ENCODE measurements at regions not wholly inside any gene's neighbourhood (a gene's known extent, or its start where the extent isn't known, plus 50 kb on each side); places are given as distances from the start of the nearest gene placed in this dataset.

DNA sequence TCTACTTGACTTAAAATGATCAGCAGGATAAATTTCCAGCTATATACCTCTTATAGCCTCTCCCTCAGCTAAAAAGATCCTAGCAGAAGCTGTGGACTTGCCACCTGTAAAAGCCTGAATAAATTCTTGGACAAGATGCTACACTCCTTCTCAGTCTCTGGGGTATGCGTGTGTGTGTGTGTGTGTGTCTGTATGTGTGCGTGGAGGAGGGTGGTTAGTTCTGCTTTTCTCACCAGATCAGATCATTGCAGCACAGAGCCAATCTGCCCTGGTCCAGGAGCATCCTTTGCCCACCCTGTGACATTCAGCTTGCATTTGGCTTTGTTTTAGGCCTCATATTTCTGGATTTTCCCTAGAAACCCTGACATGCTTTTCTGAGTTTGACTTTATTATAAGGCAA, 438.3 kb downstream of the RFC3 start:
- DNase-seq, result no peak

DNA sequence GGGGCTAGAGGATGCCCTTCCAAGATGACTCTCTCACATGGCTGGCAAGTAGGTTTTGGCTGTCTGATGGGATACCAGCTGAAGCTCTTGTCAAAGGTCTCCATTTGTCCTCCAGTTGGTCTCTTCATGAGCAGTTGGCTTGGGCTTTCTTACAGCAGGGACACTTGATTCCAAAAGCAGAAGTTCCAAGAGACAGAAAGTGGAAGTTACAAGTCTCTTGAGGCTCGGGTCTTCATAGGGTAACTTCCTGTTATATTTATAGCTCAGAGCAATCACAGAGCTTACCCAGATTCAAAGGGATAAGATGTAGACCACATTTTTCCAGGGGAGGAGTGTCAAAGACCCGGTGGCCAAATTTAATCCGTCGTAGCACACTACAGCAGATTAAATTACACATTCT, 440.0 kb downstream of the RFC3 start:
- no peak for DNase-seq

DNA sequence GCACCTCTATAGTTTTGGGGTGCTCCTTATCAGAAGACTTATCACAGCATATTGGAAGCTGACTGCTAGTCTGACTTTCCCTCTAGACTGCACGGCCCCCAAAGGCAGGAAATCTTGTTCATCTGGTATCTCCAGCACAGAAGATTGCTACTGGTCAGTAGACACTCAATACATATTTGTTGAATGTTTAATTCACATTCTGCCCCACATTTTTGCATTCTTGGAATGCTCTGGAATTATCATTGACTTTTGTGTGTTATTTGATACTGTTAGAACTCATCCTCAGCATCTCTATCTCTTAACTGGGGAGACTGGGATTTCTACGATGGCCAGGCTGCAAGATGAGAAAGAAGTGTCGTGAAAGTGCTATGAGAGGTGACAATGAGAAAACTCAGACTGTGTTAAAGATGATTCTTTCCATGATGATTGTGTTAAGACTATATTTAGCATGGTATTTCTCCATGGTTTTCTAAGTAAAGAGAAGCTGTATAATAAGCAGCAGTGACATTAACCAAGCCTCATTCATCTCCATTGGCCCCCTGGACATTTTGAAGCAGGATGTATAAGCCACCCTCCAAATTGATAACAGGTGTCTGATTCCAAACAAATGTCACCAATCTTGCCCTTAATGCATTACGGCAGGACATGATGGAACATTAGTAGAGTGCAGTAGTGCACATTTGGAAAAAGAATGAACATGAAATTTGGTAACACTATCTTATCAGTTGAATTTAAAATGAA, 440.9 kb downstream of the RFC3 start:
- DNase-seq, result no peak

DNA sequence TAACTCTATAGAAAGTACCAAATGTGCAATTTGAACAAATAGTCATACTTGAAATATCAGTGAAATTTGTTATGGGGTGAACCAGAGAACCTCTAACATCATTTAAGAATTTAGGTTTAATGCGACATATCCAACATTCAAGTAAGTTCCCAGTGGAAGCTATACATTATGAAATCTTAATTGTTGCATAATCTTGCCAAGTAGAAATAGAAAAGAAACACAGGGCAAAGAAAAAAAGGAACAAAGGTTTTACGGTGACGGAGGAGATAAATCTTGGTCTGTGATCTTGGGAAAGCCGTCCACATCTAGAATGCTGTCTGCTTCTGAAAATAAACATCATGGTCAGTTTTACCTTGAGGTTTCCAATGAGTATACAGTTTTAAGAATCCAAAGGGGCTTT, 445.7 kb downstream of the RFC3 start:
- DNase-seq, result no peak

DNA sequence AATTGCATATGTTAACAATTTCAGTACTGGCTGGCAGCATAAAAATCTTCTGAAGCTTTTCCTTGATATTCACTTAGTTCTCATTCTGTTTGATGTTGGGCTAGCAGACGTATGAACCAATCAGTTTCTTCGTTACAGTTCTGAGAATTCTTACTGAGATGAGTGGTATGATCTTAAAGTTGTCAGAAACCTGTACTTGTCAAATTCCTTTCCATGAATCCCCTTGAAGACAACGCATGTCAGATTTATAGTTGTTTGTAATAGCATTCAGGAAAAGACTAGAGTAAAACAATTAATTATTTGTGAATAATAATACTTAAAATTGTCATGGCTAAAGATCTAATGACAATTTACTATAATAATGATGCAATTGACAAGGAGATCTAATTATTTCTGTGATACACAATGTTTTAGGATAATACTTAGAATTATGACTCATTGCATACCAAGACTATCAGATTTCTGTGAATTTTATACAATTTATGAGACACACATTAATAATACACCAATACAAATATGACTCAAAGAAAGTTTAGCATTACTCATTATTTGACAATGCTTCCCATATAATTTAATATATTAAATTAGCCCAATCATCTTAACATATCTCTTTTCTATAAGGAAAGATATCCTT, 447.2 kb downstream of the RFC3 start:
- no peak for DNase-seq

DNA sequence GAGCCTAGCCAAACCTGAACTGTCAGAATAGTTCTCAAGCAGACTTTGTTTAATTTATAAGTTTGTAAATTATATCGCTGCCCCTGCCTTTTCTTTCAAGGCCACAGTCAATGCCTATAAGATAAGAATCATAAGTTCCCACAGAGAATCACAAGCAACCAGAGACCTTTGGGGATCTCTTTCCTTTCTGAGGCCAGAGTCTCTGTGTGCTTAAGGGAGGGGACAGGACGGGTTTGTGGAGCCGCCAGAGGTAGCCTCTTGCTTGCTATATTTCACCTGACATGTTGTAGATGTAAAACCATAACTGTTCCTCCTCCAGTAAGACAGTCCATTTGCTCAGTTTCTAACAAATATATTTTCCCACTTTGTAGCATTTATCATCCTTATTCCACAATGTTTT, 458.8 kb downstream of the RFC3 start:
- DNase-seq, result no peak

DNA sequence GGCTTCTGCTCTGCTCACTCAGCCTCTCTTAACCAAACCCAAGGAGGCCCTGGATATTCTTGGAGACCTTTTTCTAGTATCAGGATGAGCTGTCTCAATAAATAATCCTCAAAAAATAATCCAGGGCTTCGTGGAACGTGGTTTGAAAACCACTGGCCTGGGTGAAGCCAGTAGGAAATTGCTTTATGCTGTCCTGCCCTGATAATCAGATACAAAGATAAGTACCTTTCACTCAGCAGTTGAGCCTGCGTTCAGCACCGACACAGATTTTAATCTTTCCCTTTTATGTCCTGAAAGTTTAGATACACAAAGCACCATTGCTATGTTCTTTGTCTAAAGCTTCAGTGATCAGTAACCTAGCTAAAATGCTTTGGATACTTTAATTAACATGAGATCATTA, 460.0 kb downstream of the RFC3 start:
- no peak for DNase-seq

DNA sequence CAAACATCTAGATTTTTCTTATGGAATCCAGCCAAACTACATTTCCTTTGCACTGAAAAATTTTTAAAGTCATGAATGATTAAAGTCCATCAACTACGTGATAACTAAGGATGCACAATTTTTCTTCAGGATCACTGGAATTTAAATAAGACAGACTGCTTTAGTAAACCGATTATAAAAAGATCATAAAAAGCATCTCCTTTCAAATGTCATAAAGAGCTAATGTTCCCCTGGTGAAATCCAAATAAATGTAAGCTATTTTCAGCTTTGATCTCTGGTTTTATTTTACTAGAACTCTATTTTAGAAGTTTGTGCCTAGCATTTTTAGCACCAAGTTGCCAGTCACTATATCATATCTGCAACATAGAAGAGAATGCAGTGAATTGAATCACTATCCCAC, 460.8 kb downstream of the RFC3 start:
- no peak for DNase-seq

DNA sequence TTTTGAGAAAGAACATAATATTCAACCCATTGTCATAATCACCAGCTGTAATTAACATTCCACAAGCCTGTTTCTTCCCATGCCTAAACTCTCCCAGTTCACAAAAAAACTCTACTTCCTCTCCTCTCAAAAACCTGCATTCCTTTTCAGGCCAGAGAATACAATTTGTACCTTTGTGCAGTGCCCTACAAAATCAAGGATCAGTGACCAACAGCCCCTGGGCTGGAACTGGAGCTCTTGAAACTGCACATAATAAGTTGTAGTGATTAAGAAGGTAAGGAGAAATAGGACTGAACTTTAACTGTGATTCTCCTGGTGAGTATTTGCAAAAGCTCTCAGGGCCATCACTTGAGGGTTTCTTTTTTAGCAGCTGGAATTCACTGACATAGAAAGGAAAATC, 472.7 kb downstream of the RFC3 start:
- no peak for DNase-seq

DNA sequence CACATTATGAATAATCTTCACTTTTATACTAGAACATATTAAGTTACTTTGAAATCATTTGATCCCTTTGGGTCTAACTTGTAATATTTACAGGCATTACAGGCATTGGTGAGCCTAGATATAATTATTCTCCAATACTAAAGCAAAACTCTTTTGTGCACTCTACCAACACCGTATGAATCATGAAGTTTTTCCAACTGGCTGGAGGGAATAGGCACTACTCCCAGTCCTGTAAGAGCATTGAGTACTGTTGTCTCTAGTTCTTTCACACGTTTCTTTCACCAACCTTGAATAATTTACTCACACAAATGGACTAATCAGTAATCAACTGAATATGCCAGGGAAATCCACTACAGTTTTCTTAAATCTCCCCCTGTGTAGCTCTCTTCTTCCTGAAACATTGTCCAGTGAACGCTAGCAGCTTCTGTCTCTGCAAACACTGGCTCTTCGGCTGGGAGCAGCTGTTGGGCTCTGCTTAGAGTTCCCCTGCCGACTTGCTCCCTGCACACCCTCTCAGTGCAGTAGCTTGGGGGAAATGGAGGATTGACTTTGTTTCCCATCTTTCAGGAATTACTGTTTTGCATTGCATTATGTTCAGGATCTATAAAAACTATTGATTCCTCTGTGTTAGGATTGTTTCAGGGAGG, 476.7 kb downstream of the RFC3 start:
- DNase-seq, result no peak

DNA sequence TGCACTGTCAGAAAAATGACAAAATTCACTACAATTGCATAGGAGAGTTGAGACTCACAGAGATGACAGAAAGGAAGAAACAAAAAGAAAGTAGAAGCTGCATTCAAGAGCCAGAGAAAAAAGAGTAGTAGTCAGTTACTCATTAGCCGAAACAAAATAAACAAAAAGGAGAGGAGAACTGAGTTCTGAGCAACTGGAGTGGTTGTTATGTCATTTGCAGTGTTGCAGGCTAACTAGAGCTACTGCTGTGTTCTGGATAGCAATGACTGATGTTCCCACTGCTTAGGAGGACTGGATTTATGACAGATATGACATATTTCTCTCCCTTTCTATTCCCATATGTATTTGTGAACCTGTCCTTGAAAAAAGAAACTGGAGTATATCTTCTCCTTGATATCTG, 482.6 kb downstream of the RFC3 start:
- no peak for DNase-seq

DNA sequence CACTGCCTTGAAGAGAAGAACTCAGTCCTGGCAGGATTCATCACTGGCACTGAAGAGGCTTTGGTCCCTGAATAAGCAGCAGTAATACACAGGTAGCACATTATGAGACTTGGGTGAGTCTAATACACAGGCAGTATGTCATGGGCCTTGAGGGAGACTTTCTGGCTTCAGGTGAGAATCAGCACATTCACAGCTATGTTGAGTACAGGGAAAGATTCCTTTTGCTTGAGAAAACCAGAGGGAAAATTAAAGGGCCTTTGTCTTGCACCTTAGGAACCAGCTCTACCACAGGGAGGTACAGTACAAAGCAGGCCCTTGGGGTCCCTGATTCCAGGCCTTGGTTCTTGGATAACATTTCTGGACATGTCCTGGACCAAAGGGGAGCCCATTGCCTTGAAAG, 484.6 kb downstream of the RFC3 start:
- no peak for DNase-seq

DNA sequence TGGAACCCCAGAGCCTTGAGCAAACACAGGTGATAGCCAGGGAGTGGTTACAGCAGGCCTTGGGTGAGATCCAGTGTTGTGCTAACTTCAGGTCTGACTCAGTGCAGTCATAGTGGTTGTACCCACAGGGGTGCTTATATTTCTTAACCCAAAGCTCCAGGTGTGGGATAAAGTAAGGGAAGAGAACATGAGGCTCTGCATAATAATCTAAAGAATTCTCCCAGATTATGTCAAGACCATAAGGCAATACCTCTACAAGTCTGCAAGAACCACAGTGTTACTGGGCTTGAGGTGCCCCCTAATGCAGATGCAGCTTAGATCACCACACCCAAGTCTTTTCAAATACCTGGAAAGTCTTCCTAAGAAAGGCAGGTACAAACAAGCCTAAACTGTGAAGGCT, 485.4 kb downstream of the RFC3 start:
- no peak for DNase-seq

DNA sequence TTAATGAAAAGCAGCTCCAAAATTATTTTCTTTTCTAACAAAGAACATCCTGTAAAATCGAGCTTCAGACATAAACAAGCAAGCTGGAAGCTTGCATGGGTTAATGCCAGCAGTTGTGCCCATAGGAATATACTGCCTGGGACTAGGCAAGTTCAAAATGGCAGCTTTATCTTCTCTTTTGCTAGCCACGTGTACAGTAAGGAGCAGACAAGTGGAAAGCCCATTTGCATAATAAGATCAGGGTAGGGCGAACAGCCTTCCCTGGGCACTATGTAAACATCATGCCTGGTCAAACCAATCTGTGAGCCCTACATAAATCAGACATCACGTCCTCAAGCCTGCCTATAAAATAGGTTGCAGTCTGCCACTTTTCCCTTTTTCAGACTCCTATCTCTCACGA, 489.7 kb downstream of the RFC3 start:
- no peak for DNase-seq

DNA sequence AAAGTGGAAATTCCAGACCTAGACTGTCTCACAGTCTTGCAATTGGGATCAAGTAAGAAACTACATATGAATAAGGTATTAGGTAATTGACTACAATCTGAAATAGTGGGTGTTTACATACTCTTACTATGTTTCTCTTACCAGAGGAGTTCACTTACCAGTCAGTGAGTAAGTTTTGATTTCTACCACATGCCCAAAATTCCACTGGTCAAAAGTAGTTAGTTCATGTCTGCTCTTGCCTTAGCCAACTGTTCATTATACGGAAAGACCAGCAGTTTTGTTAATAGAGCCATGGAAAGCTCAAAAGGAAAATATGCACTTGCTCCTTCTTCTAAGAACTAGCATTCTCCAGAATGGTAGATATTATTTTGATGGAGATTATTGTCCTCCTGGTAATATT, 490.8 kb downstream of the RFC3 start:
- DNase-seq, result no peak

DNA sequence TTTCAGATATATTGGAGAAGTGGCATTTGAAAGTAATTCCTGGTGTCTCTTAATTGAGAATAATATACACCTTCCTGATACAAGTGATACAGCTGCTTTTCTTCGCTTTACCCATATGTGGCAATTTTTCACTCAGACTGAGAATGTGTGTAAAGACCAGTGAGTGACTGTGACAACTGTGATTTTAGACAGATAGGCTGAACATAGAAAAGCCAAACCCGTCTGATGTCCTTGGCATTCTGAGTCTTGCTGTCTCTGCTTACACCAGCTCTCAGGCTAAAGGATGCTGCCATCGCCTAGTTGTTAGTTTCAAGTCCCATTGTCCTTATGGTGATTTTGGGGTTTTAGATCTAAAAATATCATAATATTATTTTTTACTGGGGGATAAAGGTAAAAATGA, 492.6 kb downstream of the RFC3 start:
- no peak for DNase-seq

DNA sequence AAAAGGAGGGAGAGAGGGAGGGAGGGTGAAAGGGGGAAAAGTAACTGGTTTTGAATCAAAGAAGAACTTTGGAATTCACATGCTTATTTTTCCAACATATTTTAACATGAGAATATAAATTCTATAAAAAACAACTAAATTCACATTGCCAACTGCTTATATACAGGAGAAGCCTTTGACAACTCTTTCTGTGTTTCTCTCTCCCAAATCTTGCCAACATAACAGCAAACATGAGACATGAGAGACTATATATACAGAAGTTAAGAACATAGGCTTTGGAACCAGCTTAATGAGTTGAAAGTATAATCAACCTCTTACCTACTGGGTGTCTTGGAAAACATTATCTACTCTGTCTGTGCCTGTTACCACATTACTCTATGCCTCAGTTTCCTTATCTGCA, 493.3 kb downstream of the RFC3 start:
- DNase-seq, result no peak

DNA sequence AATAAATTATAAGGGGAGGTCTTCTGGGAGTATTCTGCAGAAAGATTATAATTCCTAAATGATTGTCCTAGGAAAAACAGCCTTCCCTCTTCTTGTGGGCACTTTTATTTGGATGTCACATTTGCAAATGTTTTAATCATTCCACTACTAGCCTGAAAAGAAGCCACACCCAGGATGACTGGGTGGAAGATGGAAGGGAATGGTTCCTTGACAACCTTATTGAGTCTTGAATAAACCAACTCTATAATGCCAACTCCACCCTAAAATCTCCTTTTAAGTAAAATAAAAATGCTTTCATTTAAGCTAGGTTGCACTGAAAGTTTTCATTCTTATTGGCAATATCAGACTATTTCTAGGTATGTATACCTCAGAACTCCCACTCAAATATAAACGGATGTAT, 494.6 kb downstream of the RFC3 start:
- DNase-seq, result no peak

DNA sequence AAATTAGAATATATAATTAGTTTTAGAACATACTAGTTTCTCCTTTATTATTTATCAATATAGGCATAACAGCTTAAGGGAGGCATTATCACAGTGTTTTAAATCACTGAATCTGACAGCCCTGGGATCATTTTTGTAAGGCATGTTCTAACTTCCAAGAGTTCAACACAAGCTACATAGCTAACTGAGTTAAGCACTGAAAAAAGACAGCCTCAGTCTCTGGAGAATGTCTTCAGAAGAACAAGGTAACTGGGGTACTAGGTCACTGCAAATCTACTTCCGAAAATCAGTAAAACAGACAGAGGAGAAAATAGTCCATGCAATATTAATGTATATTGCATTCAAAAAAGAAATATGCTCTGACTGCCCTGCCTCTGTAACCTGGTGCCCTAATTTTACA, 502.1 kb downstream of the RFC3 start:
- DNase-seq, result no peak

DNA sequence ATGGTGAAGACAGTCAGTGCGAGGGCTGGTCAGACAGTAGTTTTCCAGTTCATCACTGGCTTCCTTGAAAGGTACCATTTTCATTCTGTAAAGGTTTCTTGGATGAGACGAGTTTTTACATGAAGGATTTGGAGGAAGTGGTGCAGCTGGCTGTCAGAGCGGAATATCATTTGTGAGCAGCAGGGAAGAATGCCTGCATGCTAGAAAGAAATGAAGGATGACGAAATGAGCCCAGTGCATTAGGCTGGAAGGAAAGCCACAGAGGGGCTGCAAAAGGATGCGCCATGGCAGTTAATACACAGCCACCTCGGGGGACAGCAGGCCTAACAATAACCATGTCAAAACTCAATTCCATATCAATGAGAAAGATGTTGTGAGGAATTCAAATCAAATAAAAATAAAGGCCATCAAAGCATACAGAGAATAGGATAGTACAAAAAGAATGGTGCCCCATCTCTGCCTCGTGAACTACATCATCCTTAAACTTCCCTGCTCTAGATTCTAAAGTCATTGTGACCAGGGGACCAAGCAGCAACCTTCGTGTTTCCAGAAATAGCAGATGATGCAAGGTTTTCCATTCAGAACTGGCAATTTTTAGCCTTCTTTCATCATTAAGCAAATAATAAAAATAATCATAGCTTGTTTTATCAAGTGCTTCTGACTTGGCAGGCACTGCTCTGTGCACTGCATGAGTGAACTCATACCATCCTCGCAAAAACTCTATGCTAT, 504.2 kb downstream of the RFC3 start:
- no peak for DNase-seq

DNA sequence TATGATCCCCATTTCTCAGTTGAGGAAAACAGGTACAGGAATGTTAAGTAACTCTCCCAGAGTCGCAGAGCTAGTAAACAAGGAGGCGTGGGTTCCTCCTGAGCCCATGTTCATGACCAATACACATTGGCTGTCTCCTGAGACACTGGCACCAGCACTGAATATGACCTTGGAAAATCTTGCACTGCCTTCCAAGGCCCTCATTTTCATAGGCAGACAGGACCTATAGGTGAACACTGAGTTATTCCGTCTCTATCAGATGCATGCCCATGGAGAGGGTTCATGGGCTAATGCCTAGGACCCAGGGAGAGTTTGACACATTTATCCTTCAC, 504.8 kb downstream of the RFC3 start:
- no peak for DNase-seq

DNA sequence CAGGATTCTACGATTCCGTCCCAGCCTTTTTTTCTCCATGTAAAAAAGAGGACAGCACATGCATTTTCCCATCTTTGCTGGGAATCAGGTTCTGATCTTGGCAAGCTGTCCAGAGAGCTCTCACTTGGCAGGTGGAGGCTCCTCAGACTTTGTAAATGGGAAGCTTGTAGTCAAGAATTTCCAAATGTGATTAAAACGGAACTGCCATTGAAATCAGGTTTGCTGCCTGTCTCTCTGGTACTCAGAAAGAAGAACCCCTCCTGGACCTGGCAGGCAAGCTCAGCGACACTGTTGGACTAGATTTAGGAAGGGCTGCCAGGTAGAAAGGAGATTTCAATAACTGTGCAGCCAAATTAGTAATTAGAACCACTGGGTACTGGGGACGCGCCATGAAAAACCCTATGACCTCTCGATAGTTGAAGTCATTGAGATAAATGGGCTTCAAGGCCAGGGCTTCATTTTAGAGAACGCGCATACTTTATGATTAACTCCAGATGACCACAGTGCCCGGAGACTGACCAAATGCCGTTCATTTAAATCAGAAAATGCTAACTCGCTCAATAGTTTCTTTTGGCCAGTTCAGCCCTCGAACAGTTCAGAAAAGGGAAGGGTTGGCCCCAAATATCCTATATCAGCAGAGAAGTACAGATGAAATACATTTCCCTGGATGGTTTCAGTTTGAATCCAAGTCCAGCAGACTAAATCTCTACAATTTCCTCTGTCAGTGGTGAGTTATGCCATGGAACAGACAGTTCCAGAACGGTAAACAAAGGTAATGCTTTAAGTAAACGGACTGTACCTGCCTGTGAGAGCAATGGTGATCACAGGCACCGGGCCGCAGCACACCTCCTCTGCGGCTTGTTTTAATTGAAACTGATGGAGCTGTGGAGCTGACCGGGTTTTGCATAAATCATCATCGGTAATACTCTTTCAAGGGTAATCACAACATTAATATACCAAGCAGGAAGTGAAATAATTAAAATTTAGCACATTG, 517.4 kb downstream of the RFC3 start:
- no peak for DNase-seq

DNA sequence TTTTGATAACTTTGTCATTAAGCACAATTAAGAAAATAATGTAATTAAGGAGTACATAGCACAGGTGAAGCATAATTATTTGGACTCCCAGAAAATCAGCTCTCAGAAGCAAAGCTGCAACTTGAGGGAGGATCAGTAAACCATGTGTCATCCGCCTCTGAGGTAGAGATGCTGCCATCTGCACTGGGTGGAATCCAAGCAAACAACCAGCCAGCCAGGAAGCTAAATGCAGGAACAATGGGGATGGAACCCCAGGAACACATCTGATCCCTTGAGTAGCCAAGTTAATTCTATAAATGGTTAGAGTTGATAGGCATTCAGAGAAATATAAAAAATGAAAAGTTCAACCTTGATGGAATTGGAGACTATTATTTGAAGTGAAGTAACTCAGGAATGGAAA, 520.2 kb downstream of the RFC3 start:
- DNase-seq, result no peak
